ENCODE measurements at regions not wholly inside any gene's neighbourhood (a gene's known extent, or its start where the extent isn't known, plus 50 kb on each side); places are given as distances from the start of the nearest gene placed in this dataset.

DNA sequence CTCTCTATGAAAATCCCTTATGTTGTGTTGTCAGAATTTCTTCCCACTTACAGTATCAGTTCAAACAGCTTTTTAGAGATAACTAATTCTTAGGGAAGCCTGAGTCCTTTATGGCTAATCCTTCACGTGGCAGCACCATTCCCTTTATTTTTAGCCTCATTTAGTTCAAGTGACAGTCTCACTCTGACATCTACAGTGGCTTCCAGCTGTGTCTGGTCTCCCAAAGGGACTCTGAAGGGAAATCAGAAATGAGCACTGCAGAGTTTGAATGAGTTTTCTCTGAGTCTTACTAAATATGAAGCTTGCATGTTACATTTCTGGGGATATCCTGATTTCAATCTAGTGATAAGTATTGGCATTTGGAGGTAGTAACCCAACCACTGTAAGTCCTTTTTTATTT lies 1104.1 kb downstream of the CDH11 start:
- DNase-seq: no peak
- Mint-ChIP-seq H3K9me3 (peaks cover 4% of the 10 kb centered on the region), H3K36me3 (ENCODE audit: low read depth) (no peaks in the 10 kb centered on the region), H3K4me1 (no peaks in the 10 kb centered on the region), H3K27me3 (no peaks in the 10 kb centered on the region), H3K4me3 (no peak overlapping the region), H3K27ac (no peak overlapping the region)
- ChIA-PET POLR2A (no interaction called here), CTCF (no interaction called here)

GRCh38 chr16:64013856-64014255 lies 1108.0 kb downstream of the CDH11 start:
- Mint-ChIP-seq H3K4me3 (no peak overlapping the region), H3K27me3 (no peaks in the 10 kb centered on the region), H3K9me3 (peaks cover 11% of the 10 kb centered on the region), H3K27ac (no peak overlapping the region), H3K4me1 (no peaks in the 10 kb centered on the region), H3K36me3 (ENCODE audit: low read depth) (no peaks in the 10 kb centered on the region)
- no peak for DNase-seq
- ChIA-PET CTCF (no interaction called here), POLR2A (no interaction called here)

DNA sequence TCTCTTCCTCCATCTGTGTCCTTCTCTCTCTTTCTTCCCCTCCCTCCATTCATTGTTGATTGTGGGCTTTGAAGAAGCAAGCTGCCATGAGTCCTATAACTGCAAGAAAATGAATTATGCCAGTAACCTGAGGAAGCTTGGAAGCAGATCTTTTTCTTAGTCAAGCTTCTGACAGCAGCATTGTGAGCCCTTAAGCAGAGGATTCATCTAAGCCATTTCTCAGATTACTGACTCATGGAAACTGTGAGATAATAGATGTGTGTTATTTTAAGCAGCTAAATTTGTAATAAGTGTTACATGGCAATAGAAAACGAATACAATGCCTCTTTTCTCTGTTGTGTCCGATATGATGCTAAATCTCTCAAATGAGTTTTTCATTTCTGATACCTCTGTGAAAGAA lies 1109.7 kb downstream of the CDH11 start:
- peaks cover 12% of the 10 kb centered on the region for H3K9me3 Mint-ChIP-seq
- ChIA-PET CTCF (no interaction called here), POLR2A (no interaction called here)
- no peak for DNase-seq
- no peaks in the 10 kb centered on the region for H3K4me1 Mint-ChIP-seq
- no peak overlapping the region for H3K27ac Mint-ChIP-seq
- H3K27me3 Mint-ChIP-seq: no peaks in the 10 kb centered on the region
- no peak overlapping the region for H3K4me3 Mint-ChIP-seq
- no peaks in the 10 kb centered on the region for H3K36me3 Mint-ChIP-seq (ENCODE audit: low read depth)

DNA sequence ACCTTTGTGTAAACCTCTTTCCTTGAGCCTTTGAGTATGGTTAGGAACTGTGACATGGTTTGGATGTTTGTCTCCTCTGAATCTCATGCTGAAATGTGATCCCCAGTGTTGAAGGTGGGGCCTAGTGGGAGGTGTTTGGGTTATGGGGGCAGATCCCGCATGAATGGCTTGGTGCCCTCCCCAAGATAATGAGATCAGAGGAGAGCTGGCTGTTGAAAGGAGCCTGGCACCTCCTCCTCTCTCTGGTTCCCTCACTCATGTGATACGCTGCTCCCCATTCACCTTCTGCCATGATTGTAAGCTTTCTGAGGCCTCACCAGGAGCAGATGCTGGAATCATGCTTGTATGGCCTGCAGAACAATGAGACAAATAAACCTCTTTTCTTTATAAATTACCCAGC lies 1110.2 kb downstream of the CDH11 start:
- Mint-ChIP-seq H3K27ac (no peak overlapping the region), H3K9me3 (peaks cover 12% of the 10 kb centered on the region), H3K27me3 (no peaks in the 10 kb centered on the region), H3K4me3 (no peak overlapping the region), H3K36me3 (ENCODE audit: low read depth) (no peaks in the 10 kb centered on the region), H3K4me1 (no peaks in the 10 kb centered on the region)
- DNase-seq: no peak
- CTCF ChIA-PET: interaction anchor here (0.6 kb wide), 1 partner anchor 379 kb away, joined by 3 read pairs; no protein-coding TSS in a partner anchor
- POLR2A ChIA-PET: no interaction called here

GRCh38 chr16:64008131-64008530 lies 1113.7 kb downstream of the CDH11 start:
- no peak for DNase-seq
- Mint-ChIP-seq H3K9me3 (peaks cover 15% of the 10 kb centered on the region), H3K36me3 (ENCODE audit: low read depth) (no peaks in the 10 kb centered on the region), H3K27ac (no peak overlapping the region), H3K4me1 (no peaks in the 10 kb centered on the region), H3K27me3 (no peaks in the 10 kb centered on the region), H3K4me3 (no peak overlapping the region)
- ChIA-PET POLR2A (no interaction called here), CTCF (no interaction called here)

- Mint-ChIP-seq H3K36me3 (ENCODE audit: low read depth) (no peaks in the 10 kb centered on the region), H3K27me3 (no peaks in the 10 kb centered on the region), H3K27ac (no peak overlapping the region), H3K9me3 (peaks cover 15% of the 10 kb centered on the region), H3K4me1 (no peaks in the 10 kb centered on the region), H3K4me3 (no peak overlapping the region)
- ChIA-PET POLR2A (no interaction called here), CTCF (no interaction called here)
- DNase-seq: no peak
Measured at GRCh38 chr16:64004116-64004515, 1117.7 kb downstream of the CDH11 start.

DNA sequence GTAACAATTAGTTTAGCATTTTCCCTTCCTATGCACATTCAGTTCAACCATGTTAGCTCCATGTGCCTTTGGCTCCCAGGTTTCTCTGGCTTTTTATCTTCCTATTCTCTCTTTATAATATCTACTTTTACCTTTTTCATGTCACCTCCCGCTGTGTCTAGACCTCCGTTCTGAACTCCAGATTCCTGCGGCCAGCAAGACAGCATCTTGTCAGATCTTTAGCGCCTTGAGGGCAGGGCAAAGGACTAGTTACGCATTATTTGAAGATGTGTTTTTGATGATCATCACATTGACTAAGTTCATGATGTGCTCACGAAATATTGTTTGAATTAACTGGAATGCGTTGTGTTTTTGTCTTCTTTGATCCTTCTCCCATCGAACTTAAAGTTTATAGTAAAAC lies 1126.8 kb downstream of the CDH11 start:
- Mint-ChIP-seq H3K4me1 (no peaks in the 10 kb centered on the region), H3K27ac (no peak overlapping the region), H3K9me3 (peaks cover 5% of the 10 kb centered on the region), H3K27me3 (no peaks in the 10 kb centered on the region), H3K36me3 (ENCODE audit: low read depth) (no peaks in the 10 kb centered on the region), H3K4me3 (no peak overlapping the region)
- ChIA-PET POLR2A (no interaction called here), CTCF (no interaction called here)
- no peak for DNase-seq

- Mint-ChIP-seq H3K36me3 (ENCODE audit: low read depth) (no peaks in the 10 kb centered on the region), H3K4me1 (no peaks in the 10 kb centered on the region), H3K9me3 (peaks cover 17% of the 10 kb centered on the region), H3K27me3 (no peaks in the 10 kb centered on the region), H3K4me3 (no peak overlapping the region), H3K27ac (no peak overlapping the region)
- ChIA-PET CTCF (no interaction called here), POLR2A (no interaction called here)
- no peak for DNase-seq
Measured at GRCh38 chr16:63983401-63983800, 1138.5 kb downstream of the CDH11 start.

GRCh38 chr16:63982741-63983140 lies 1139.1 kb downstream of the CDH11 start:
- POLR2A ChIA-PET: no interaction called here
- Mint-ChIP-seq H3K27ac (no peak overlapping the region), H3K9me3 (peaks cover 17% of the 10 kb centered on the region), H3K36me3 (ENCODE audit: low read depth) (no peaks in the 10 kb centered on the region), H3K27me3 (no peaks in the 10 kb centered on the region), H3K4me1 (no peaks in the 10 kb centered on the region), H3K4me3 (no peak overlapping the region)
- no peak for DNase-seq
- CTCF ChIA-PET: no interaction called here

DNA sequence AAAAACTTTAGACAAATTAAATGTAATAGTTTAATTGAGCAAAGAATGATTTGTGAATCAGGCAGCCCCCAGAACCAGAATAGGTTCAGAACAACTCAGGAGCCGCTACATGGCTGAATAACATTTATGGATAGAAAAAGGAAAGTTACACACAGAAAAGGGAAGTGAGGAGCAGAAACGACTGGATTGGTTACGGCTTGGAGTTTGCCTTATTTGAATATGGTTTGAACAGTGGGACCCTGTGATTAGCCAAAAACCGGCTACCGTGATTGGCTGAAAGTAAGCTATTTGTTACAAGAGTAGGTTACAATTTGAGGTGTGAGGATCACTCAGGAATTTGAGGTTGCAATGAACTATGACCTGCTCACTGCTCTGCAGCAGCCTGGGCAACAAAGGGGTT lies 1139.8 kb downstream of the CDH11 start:
- H3K27me3 Mint-ChIP-seq: no peaks in the 10 kb centered on the region
- ChIA-PET CTCF (no interaction called here), POLR2A (no interaction called here)
- no peaks in the 10 kb centered on the region for H3K4me1 Mint-ChIP-seq
- H3K27ac Mint-ChIP-seq: no peak overlapping the region
- no peaks in the 10 kb centered on the region for H3K36me3 Mint-ChIP-seq (ENCODE audit: low read depth)
- H3K9me3 Mint-ChIP-seq: peaks cover 17% of the 10 kb centered on the region
- no peak overlapping the region for H3K4me3 Mint-ChIP-seq
- no peak for DNase-seq

DNA sequence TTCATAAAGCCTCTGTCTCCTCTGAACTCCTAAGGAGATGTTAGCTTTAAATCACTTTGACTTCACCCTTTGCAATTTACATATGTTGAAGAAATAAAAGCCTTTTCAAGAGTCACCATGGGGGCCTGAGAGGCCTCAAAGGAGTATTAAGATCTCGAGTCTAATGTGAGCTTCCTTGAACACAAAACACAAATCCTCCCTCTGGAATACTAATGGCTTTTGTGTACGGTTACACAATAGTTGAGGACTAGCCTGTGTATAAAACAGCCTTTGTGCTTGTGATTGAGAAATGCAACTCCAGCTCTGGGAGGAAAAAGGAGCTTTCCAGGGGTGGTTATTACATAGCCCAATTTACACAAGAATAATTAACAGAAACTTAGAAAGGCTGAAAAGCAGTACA lies 1140.2 kb downstream of the CDH11 start:
- no peak for DNase-seq
- Mint-ChIP-seq H3K9me3 (peaks cover 17% of the 10 kb centered on the region), H3K36me3 (ENCODE audit: low read depth) (no peaks in the 10 kb centered on the region), H3K4me3 (no peak overlapping the region), H3K27ac (no peak overlapping the region), H3K27me3 (no peaks in the 10 kb centered on the region), H3K4me1 (no peaks in the 10 kb centered on the region)
- POLR2A ChIA-PET: no interaction called here
- CTCF ChIA-PET: no interaction called here

DNA sequence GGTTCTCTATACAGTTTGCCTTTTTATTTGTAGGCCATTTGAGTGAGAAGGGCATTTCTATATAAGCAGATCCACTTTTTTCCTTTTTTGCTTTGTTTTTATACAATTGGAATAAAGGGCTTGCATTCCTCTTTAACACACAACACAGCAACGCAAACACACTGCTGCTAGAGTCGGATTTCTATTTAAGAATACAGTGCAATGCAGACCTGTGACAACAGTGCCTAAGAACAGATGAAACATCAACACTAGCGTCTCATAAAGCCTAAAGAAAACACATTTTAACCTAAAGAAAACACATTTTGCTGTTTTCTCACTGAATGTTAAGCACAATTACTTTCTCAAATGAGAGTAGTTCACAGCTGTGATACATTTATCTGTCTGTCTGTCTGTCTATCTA lies 1141.1 kb downstream of the CDH11 start:
- Mint-ChIP-seq H3K4me1 (no peaks in the 10 kb centered on the region), H3K27ac (no peak overlapping the region), H3K4me3 (no peak overlapping the region), H3K27me3 (no peaks in the 10 kb centered on the region), H3K36me3 (ENCODE audit: low read depth) (no peaks in the 10 kb centered on the region), H3K9me3 (peaks cover 13% of the 10 kb centered on the region)
- no peak for DNase-seq
- ChIA-PET POLR2A (no interaction called here), CTCF (no interaction called here)

GRCh38 chr16:63978240-63978639 lies 1143.6 kb downstream of the CDH11 start:
- Mint-ChIP-seq H3K36me3 (ENCODE audit: low read depth) (no peaks in the 10 kb centered on the region), H3K9me3 (peaks cover 14% of the 10 kb centered on the region), H3K27ac (no peak overlapping the region), H3K27me3 (no peaks in the 10 kb centered on the region), H3K4me3 (no peak overlapping the region), H3K4me1 (no peaks in the 10 kb centered on the region)
- CTCF ChIA-PET: interaction anchor here (0.7 kb wide), 1 partner anchor 17 kb away, joined by 3 read pairs; no protein-coding TSS in a partner anchor
- POLR2A ChIA-PET: no interaction called here
- no peak for DNase-seq

DNA sequence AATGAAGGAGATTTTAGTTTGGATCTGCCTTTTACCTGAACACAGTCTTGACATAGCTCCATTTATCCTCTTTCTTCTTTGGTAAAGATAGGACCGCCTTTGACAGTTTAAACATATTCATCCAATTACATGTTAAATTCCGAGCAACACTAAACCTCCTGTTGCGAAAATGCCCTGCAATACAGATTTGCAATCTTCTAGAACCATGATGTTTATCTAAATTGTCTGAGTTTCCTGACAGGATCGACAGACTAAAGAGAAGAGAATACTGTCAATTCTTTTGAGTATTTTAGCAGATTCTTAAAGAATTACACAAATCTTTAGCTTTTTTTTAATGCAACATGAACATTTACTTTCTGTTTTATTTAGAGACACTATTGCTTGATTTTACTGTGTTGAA lies 1145.5 kb downstream of the CDH11 start:
- POLR2A ChIA-PET: no interaction called here
- no peaks in the 10 kb centered on the region for H3K36me3 Mint-ChIP-seq (ENCODE audit: low read depth)
- H3K4me1 Mint-ChIP-seq: no peaks in the 10 kb centered on the region
- H3K9me3 Mint-ChIP-seq: peaks cover 14% of the 10 kb centered on the region
- DNase-seq: no peak
- CTCF ChIA-PET: no interaction called here
- H3K27ac Mint-ChIP-seq: no peak overlapping the region
- H3K4me3 Mint-ChIP-seq: no peak overlapping the region
- H3K27me3 Mint-ChIP-seq: no peaks in the 10 kb centered on the region

DNA sequence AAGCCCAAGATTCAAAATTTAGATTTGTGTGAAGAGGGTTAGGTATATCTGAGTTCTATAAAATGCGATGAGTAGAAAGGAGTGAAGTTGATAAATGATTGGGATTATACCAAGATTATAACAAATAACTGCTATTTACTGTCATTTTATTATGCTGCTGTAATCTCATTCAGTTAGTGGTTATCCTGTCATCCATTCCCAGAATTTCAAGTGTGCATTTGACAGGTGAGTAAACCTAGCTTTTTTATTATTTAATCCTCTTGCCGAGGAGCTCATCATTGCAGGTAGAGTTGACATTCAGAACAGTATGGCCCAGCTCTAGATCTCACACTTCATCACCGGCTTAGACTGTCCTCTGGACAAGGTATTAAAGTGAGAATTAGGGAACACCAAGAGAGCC lies 1146.2 kb downstream of the CDH11 start:
- Mint-ChIP-seq H3K36me3 (ENCODE audit: low read depth) (no peaks in the 10 kb centered on the region), H3K27ac (no peak overlapping the region), H3K27me3 (no peaks in the 10 kb centered on the region), H3K4me3 (no peak overlapping the region), H3K9me3 (peaks cover 14% of the 10 kb centered on the region), H3K4me1 (no peaks in the 10 kb centered on the region)
- POLR2A ChIA-PET: no interaction called here
- CTCF ChIA-PET: no interaction called here
- no peak for DNase-seq
